ENCODE measurements at regions not wholly inside any gene's neighbourhood (a gene's known extent, or its start where the extent isn't known, plus 50 kb on each side); places are given as distances from the start of the nearest gene placed in this dataset.

DNA sequence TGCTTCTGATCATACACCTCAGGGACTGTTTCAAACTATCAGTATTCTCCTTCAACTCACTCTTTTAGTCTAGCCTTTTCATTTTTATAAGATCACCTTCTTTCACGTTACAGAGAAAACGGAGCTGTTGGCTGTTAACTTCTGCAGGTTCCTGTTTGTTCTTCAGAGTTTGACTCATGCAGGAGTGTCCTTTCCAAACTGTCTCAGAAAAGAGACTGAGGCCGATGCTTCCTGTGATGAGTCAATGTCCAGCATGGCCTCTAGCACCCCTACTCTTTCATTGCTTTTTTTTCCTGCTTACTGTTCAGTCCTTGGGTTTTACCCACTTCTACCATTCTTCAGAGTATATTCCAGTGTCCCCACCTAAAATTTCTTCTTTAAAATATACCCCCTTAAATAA is 240.8 kb upstream of the RGPD4 start:
- DNase-seq, result no peak

DNA sequence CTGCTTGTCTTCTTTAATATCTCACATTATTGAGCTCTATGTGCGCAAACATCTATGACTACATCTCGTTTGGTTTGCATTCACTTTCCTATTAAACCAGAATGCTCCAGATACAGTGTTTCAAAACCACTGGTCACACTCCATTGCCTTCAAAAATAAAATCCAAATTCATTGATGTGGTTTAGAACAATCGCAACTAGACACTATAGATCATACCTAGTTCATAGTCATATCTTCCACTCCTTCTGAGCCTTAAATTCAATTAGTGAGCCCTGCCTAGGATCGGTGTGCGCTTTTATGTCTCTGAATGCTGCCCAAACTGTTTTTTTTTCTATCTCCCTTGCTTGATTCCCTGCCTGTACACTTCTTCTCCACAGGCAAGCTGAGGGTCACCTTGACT is 238.5 kb upstream of the RGPD4 start:
- DNase-seq, result no peak

DNA sequence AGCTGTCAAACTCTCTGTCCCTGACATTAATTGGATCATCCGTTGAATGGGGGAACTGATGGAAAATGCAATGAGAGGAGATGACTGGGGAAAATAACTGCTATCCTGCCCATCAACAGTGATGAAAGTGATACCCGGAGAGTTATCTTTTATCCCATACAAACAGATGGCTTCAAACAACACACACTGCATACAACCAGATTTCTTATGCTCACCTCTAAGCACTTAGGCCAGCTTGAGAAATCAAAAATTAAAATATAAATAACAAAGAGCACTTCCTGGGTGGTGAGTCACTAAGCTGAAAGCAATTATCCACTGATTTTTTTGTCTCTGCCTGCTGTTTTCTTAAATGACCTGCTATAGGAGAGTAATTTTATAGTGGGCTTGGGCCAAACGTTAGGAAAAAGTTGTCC is 237.6 kb upstream of the RGPD4 start:
- no peak for DNase-seq

DNA sequence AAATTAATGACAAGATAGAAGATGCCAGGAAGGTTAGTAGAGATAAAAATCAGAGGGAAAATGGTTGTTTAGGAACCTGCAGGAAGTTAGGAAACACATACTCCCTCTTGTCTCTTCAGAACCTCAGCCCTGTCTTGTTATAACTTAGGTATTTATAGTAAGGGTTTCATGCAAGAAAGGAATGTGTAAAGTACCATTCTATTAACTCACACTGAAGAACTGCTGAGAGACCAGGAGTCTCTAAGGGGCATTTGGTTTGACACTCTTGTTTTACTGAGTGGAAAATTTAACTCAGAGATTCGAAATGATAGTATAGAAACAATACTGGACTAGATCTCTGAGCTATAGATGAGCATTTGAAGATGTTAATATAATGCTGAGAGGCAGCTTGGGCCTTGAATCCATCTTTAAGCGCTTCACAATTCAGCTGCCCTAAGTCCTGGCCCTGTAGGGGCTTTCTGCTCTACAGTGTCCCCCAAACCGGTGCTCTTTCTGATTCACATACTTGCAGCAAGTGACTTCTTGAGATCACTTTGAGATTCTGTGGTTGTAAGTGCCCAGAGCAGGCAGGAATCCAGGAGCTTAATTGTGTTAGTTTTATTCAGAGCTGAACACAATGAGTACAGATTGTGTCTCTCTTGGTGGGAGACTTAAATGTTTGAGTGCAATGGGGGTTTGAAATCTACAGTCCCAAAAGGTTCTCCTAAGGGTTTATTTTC is 235.0 kb upstream of the RGPD4 start:
- DNase-seq, result no peak

DNA sequence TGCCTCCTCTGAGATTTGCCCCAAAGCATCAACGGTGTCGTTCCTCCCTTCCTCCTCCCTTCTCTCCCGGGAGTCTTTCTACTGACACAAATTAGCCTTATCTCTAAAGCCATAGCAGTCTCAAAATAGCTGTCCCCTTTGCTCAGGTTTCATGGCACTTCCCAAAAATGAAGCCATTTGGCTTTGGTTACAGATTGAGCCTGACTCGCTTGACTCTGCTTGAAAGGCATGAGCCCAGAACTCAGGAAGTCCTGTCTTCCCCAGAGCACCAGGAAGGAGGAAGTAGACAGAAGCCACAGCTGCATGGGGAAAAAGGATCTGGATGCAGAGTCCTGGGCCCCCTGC is 234.4 kb upstream of the RGPD4 start:
- no peak for DNase-seq

DNA sequence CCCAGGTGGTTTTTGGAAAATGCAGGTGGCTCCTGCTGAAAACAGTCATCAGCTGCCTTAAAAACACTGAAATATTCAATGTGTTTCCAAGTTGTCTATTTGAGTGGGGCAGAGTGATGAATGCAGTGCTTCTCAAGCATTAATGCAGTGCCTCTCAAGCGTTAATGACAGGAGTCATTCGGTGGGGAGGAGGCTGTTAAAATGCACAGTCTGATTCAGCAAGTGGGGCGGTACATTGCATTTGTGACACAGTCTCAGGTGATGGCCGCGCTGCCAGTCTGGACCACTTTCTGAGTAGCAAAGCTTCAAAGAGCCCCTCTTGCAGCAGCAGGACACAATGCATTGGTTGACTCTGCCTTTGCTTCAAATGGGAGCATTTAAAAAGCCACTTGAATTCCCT is 231.4 kb upstream of the RGPD4 start:
- no peak for DNase-seq

DNA sequence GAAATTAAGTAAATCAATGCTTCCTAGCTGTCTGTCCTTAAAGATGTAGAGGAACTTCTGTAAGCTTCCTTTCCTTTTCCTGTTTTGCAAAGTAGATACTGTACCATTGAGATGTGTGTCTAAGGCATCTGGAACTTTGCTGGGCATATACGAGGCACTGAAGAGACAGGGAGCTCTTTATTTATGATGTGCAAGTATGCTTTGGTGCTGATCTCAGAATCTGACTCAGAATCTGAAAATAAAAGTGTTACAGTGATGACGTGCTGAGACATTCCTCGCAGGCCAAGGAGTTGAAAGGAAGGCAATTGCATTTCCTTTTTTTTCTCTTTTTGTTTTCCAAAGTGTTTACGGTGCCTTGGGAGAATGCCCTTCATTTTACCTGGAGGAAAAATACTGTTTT is 230.9 kb upstream of the RGPD4 start:
- DNase-seq, result no peak

DNA sequence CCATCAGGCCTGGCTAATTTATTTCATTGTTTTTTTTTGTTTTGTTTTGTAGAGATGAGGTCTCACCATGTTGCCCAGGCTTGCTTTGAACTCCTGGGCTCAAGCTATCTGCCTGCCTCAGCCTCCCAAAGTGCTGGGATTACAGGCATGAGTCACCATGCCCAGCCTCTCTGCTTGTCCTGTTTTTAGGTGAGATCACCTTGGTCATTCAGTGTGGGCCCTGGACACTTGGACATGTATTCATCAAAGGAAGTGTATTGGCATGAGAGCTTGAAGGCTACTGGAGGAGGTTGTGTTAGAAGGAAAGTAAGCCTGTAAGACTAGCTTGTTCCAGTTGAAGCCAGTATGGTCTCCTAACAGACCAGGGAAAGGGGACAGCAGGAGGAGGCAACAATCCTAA is 229.2 kb upstream of the RGPD4 start:
- DNase-seq, result no peak

DNA sequence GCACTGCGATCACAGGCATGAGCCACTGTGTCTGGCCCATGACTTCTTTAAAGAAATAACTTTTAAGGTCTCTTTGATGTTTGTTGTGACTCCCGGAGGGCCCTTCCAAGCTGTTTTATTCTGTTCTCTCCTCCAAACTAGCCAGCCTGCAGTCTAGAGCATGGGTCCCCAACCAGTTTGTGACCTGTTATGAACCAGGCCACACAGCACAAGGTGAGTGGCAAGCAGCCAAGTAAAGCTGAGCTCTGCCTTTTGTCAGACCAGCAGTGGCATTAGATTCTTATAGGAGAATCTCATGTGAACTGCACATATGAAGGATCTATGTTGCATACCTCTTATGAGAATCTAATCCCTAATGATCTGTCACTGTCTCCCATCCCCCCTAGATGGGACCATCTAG is 223.9 kb upstream of the RGPD4 start:
- DNase-seq, result no peak

DNA sequence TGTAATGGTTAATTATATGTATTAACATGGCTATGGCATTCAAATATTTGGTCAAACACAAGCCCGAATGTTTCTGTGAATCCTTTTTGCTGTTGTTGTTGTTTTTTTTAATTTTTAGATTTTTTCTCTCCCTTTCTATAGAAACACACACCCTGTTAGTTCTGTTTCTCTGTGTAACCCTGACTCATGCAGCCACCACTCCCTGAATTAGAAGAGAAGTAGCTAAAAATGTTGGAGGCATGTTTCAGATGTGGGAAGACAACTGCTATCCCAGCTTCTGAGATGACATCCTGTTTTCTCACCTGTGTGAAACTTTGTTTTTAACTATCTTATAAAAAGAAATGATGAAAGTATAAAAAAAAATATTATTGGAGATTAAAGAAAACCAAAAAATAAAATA is 219.6 kb upstream of the RGPD4 start:
- no peak for DNase-seq

DNA sequence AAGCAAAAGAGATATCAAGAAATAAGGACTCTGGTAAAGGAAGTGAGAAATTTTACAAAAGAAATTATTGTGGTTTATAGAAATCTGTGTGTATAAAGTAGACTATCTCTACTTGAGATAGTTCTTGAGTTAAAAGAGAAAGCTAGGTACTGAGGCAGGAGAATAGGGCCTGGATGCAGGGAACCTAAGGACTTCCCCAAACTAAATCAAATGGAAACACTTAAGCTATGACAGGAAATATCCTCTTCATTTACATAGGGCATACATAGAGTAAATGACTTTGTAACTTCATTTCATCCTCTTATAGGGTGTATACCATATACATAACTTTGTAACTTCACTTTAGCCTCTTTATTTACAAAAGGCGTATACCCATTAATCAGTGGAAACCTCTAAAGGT is 219.2 kb upstream of the RGPD4 start:
- DNase-seq, result no peak

DNA sequence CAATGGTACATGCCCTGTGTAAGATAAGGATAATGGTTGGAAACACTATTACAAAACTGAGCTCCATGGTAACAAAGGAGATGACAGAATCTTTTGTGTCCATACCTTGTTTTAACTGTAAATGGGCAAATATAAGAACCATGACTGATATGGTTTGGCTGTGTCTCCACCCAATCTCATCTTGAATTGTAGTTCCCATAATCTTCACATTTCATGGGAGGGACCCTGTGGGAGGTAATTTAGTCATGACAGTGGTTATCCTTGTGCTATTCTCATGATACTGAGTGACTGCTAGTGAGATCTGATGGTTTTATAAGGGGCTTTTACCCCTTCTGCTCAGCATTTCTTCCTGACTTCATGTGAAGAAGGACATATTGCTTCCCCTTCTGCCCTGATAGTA is 211.7 kb upstream of the RGPD4 start:
- DNase-seq, result no peak

DNA sequence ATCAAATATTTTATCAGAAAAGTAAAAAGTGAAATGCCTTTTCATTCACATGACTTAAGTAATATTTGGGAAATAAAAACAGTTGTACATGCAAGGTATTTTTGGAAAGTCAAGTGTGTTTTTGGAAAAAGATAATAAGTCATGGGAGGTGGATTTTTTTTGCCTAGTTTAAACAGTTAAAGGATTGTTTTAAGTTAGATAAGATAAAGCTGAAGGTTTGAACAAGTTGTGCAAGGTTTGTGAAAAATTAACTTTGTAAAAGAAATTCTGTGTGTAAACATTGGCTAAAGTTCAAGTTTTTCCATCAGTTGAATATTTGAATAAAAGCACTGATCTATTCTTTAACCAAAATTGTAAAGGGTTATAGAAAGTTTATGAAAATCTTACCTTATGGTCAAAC is 207.9 kb upstream of the RGPD4 start:
- DNase-seq, result no peak

DNA sequence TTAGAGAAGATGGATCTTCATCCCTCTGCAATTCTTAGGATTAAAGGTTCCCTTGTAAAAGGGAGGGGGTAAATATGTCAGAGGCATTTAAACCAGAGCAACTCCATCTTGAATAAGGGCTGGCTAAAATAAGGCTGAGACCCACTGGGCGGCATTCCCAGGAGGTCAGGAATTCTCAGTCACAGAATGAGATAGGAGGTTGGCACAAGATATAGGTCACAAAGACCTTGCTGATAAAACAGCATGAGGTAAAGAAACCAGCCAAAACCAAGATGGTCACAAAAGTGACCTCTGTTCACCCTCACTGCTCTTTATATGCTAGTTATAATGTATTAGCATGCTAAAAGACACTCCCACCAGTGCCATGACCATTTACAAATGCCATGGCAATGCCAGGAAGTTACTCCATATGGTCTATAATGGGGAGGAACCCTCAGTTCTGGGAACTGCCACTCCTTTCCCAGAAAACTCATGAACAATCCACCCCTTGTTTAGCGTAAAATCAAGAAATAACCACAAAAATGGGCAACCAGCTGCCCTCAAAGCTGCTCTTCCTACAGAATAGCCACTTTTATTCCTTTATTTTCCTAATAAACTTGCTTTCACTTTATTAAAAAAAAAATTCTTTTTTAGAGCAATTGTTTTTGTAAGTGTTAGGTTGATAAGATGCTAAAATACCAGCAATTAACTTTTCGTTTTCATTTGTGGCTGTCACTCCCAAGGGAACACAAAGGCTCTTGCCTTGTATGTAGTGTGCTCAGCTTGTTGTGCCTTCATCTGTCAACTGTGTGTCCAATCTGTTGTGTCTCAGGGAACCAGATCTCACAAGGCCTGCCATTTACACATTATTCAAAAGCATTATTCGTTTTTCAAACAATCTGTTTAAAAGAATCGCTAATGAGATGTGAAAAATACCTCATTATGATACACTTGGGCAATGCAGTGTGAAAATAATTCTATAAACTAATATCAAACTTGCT is 205.2 kb upstream of the RGPD4 start:
- DNase-seq, result no peak

DNA sequence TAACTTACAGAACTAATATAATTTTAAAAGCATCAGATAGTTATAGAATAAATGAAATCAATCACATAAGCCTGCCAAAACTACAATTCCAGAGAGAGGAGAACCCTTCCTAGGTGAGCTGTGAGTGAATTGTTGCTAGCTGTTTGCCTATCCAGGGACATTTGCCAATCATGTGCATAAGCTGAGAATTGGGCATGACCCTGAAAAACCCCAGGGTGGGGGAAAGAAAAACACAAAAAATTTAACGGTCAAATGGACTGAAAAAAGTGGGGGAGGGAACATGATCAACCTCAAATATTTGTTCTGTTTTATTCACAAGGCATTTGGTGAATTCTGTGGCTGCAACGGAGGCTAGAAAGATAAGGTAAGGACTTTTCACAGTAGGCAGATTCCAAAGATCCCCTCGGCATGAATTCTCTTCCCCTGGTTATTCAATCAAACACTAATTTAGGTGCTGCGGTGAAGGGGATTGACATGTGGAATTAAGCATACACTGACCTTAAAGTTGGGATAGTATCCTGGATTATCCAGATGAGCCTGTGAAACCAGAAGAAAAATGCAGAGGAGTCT is 203.9 kb upstream of the RGPD4 start:
- no peak for DNase-seq

DNA sequence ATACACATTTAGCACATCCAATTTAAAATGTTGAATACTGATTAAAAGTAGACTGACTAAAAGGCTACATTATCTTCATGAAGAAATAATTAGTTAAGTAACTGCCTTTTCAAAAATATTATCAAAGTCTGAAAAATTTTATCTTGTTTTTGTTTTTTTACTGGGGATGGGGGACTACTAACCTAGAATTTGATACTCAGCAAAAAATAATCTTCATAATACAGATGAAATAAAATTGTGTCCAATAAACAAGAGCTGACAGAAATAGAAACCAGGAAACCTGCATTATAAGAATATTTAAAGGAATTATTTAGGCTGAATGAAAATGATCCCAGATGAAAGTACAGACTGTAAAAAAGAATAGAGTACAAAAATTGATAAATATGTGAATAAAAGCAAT is 200.7 kb upstream of the RGPD4 start:
- DNase-seq, result no peak

DNA sequence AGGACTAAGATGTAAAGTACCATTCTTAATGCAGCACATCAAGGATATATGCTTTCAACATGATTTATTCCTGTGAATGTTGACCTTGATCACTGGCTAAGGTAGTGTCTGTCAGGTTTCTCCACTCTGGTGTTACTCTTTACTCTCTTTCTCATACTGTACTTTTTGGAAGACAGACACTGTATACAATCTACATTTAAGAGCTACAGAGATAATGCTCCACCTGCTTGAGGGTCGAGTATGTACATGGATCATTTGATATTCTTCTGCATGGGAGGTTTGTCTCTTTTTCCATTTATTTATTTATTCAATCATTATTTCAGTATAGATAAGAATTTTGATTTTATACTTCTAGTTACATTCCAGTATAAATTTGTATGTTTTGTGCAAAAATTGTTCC is 199.5 kb upstream of the RGPD4 start:
- DNase-seq, result no peak

DNA sequence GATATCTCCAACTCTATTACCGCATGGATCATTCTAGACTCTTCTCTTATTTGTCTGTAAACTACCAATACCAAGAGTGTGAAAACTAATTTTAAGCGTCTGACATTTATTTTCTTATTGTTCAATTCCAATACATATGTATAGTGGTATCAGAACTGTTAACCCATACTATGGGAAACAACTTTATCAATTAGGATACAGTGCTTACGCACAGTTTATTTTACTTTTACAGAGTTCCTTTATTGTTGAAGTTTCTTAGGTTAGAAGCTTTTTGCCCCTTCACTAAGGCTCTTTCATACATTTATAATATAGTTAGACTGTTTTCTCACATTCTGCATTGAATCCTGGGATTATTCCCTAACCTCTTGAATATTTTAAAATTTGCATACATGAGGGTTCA is 198.8 kb upstream of the RGPD4 start:
- DNase-seq, result no peak

DNA sequence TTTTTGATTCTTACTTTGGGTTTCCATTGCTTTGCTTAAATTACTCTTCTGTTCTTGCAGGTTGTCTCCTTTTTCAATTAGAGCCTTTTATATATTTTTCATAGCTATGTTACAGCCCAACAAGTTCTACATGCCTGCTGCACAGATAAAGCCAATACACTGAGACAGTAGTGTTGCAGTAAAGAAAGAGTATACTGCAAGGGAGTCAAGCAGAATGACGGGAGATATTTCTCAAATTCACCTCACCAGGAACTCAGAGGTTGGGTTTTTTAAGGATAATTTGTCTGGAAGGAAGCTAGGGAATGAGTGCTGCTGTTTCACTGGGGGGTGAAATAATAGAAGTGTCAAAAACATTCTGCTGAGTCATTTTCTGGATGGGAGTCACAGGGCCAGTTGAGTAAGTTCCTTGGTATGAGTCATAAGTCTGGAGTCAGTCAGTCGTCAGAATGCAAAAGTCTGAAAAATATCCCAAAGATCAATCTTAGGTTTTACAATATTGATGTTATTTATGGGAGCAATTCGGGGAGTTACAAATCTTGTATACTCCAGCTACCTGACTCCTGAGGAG is 193.0 kb upstream of the RGPD4 start:
- DNase-seq, result no peak

DNA sequence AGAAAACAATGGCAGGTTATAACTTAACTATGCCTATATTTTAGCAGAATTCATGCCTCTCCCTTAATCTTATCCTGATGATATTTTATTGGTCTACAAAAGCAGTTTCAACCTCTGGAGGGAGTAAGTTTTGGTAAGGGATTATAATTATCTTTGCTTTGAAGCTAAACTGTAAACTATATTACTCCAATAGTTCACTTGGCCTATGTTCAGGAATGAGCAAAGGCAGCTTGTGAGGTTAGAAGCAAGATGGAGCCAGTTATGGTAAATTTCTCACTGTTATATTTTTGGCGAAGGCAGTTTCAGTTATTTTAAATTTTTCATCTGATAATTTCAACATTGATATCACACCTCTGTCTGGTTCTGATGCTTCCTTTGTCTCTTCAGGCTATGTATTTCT is 192.5 kb upstream of the RGPD4 start:
- no peak for DNase-seq

DNA sequence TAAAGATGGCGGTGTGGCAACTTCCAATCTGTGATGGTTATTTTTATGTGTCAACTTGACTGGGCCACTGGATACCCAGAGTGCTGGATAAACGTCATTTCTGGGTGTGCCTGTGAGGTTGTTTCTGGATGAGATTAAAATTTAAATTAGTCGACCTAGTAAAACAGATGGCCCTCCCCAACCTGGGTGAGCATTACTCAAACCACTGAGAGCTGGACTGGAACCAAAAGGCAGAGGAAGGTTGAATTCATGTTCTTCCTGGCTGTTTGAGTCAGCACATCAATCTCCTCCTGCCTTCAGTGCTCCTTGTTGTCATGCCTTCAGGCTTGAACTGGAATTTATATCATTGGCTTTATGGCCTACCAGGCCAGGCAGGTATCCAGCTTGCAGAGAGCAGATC is 190.8 kb upstream of the RGPD4 start:
- DNase-seq, result no peak

DNA sequence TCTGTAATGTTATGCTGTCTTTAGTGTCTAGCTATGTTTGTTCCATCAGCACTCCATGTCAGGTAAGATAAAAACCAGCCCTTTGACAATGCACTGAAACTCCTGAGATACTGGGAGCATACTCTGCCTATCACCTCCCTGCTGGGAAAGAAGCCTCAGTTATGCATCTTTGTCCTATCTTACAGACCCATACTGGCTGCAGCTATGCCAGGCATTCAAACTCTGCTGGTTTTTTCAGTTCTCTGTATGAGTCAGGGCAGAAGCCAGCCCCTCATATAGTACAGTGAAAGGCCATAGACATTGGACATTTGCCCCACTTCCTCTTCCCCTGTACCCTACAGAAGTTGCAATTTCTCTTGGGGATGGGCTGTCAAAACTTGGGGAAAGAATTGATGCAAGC is 181.1 kb upstream of the RGPD4 start:
- DNase-seq, result no peak

DNA sequence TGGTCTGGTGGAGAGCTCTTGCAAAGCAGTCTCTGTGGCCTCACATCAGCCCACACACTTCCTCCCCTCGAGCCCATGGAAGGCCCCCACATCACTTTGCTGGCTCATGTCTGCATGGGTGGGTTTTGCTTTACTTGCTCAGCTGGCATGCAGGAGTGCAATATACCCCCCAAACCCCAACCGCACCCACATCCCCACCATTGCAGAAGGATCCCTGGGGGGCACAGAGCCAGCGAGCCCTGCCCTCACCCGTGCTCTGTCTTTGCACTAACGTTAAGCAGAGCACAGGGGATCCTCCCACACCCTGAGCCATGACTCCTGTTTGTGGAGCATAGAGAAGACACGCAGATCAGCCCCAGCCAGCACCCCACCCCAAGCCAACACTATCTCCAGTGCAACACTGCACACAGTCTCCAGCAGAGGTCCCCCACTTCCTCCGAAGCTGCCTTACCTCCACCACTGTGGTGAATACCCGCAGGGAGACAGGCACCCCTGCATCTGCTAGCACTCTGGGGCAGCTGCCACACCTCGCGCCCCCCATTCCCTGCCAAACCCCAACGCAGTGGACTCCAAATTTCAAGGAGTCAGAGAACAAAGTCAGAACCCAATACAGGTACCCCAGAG is 177.8 kb upstream of the RGPD4 start:
- DNase-seq, result peak in 1 of 2 experiments; percentile 19
